Breast epithelium (tissue), 3 donors: ENCODE measurements at regions not wholly inside any gene's neighbourhood (a gene's known extent, or its start where the extent isn't known, plus 50 kb on each side); places are given as distances from the start of the nearest gene placed in this dataset.

ENCODE experiments used
- POLR2A ChIP-seq: fragments of 450-650 bp; IDR thresholded peaks from one replicate; pipeline ENCODE4 v1.6.1; 2016; ENCODE audit warnings: antibody characterized with exemption, mild to moderate bottlenecking, moderate library complexity
- POLR2AphosphoS5 ChIP-seq, 3 donors: sonication (generic); formaldehyde crosslinking; IDR thresholded peaks; one replicate each; pipeline ENCODE4 v1.6.1; 2017; ENCODE audit warnings: antibody characterized with exemption in 3 of 3
- TF ChIP-seq, protein P1 (sequence below), 3 donors: fragments of 450-650 bp; IDR thresholded peaks; one replicate each; pipeline ENCODE4 v1.5.1; 2016 to 2017; ENCODE audit warnings: antibody characterized with exemption in 3 of 3, mild to moderate bottlenecking in 3 of 3, moderate library complexity in 3 of 3

DNA sequence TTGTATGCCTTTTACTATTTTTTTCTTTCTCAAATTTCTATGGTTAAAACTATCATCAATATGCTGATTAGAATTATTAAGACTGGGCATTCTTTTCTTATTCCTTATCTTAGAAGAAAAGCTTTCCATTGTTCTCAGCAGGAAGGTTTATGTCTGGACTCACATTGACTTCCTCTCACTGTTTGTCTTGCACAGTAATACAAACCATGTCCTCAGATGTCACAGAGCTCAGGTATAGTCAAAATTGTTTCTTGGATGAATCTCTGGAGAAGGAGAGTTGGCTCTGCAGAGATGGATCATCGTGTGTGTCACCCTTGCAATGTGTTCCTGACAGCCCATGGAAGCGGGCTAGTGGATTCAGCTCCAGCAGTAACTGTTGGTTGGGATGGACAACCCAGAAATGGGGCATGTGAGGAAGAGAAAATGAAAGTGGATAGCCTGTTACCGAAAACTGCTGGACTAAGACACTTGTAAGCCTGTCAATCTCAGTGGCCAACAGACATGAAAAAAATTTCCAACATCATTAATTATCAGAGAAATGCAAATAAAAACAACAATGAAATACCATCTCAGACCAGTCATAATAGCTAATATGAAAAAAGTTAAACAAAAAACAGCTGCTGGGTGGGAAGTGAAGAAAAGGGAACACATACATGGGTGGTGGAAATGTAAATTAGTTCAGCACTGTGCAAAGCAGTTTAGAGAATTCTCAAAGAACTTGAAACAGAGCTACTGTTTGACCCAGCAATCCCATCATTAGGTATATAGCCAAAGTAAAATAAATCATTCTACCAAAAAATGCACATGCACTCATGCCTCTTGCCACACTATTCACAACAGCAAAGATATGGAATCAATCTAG, 967.8 kb downstream of the TMEM121 start:
- TF ChIP-seq, protein P1, sequence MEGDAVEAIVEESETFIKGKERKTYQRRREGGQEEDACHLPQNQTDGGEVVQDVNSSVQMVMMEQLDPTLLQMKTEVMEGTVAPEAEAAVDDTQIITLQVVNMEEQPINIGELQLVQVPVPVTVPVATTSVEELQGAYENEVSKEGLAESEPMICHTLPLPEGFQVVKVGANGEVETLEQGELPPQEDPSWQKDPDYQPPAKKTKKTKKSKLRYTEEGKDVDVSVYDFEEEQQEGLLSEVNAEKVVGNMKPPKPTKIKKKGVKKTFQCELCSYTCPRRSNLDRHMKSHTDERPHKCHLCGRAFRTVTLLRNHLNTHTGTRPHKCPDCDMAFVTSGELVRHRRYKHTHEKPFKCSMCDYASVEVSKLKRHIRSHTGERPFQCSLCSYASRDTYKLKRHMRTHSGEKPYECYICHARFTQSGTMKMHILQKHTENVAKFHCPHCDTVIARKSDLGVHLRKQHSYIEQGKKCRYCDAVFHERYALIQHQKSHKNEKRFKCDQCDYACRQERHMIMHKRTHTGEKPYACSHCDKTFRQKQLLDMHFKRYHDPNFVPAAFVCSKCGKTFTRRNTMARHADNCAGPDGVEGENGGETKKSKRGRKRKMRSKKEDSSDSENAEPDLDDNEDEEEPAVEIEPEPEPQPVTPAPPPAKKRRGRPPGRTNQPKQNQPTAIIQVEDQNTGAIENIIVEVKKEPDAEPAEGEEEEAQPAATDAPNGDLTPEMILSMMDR (IDR thresholded peaks at IDR 0.05): no peak
- TF ChIP-seq POLR2A (no peak), POLR2AphosphoS5 (IDR thresholded peaks at IDR 0.05) (no peak)
